SU-DHL-6 (cell line): ENCODE measurements at regions not wholly inside any gene's neighbourhood (a gene's known extent, or its start where the extent isn't known, plus 50 kb on each side); places are given as distances from the start of the nearest gene placed in this dataset.

Source experiments
- H2AFZ ChIP-seq: fragments of 200-600 bp; sonication (generic); 2 replicates; pipeline ENCODE4 v1.6.1; 2014; ENCODE audit warnings: low read depth, mild to moderate bottlenecking, moderate library complexity, mixed read lengths, antibody characterized with exemption, low read length; ENCODE audit not compliant: severe bottlenecking
- H3F3A ChIP-seq: fragments of 200-600 bp; shearing (Covaris generic); 2 replicates; pipeline ENCODE4 v1.6.0; 2016; ENCODE audit warnings: antibody characterized with exemption, mild to moderate bottlenecking; ENCODE audit not compliant: insufficient read depth
- H3K27ac ChIP-seq: fragments of 200-600 bp; sonication (generic); 2 replicates; pipeline ENCODE4 v1.5.1; 2016; ENCODE audit warnings: low read depth, mild to moderate bottlenecking, low read length, moderate library complexity, mixed read lengths
- H3K27me3 ChIP-seq: fragments of 200-600 bp; sonication (generic), shearing (Covaris generic); 2 replicates; pipeline ENCODE4 v1.6.0; 2014; ENCODE audit warnings: mild to moderate bottlenecking, low read length
- H3K36me3 ChIP-seq: fragments of 200-600 bp; sonication (generic); 2 replicates; pipeline ENCODE4 v1.6.1; 2014; ENCODE audit warnings: mild to moderate bottlenecking, low read length, mixed read lengths
- H3K4me2 ChIP-seq: fragments of 300-600, 200-600 bp; shearing (Covaris generic), sonication (generic); 2 replicates; pipeline ENCODE4 v1.6.0; 2014; ENCODE audit warnings: low read length, low read depth, mild to moderate bottlenecking; ENCODE audit not compliant: poor library complexity, severe bottlenecking
- H3K4me3 ChIP-seq: fragments of 200-600 bp; sonication (generic); 2 replicates; pipeline ENCODE4 v1.5.1; 2014; ENCODE audit warnings: antibody characterized with exemption, low read length, mild to moderate bottlenecking, mixed read lengths; ENCODE audit not compliant: insufficient read depth, poor library complexity, severe bottlenecking
- H3K79me2 ChIP-seq: fragments of 200-600 bp; sonication (generic); 2 replicates; pipeline ENCODE4 v1.6.1; 2014; ENCODE audit warnings: mild to moderate bottlenecking, low read length, moderate library complexity; ENCODE audit not compliant: insufficient read depth
- H3K9ac ChIP-seq: fragments of 200-600 bp; sonication (generic); 2 replicates; pipeline ENCODE4 v1.7.0; 2014; ENCODE audit warnings: mild to moderate bottlenecking, low read length
- H3K9me2 ChIP-seq: fragments of 200-600 bp; sonication (generic); replicated peaks from 2 replicates; pipeline ENCODE4 v1.6.1; 2014; ENCODE audit warnings: low read length; ENCODE audit not compliant: insufficient read depth
- H3K9me3 ChIP-seq: fragments of 200-600 bp; sonication (generic); 2 replicates; pipeline ENCODE4 v1.6.1; 2014; ENCODE audit warnings: low read length, mixed read lengths; ENCODE audit not compliant: insufficient read depth
- H4K20me1 ChIP-seq: fragments of 200-600 bp; sonication (generic); 2 replicates; pipeline ENCODE4 v1.6.1; 2014; ENCODE audit warnings: low read depth, mild to moderate bottlenecking, antibody characterized with exemption, low read length, moderate library complexity, mixed read lengths
- EZH2phosphoT487 ChIP-seq: fragments of 200-600 bp; sonication (generic), shearing (Covaris generic); conservative IDR thresholded peaks from 2 replicates; pipeline ENCODE4 v1.6.1; 2018; ENCODE audit warnings: mild to moderate bottlenecking, antibody characterized with exemption, low read length, moderate library complexity, mixed read lengths
- TF ChIP-seq, protein P1 (sequence below): fragments of 200-600 bp; sonication (generic); IDR thresholded peaks from one replicate; pipeline ENCODE4 v1.5.1; 2017; ENCODE audit warnings: antibody characterized with exemption, mild to moderate bottlenecking, low read length, moderate library complexity; ENCODE audit not compliant: insufficient read depth, poor library complexity, severe bottlenecking

DNA sequence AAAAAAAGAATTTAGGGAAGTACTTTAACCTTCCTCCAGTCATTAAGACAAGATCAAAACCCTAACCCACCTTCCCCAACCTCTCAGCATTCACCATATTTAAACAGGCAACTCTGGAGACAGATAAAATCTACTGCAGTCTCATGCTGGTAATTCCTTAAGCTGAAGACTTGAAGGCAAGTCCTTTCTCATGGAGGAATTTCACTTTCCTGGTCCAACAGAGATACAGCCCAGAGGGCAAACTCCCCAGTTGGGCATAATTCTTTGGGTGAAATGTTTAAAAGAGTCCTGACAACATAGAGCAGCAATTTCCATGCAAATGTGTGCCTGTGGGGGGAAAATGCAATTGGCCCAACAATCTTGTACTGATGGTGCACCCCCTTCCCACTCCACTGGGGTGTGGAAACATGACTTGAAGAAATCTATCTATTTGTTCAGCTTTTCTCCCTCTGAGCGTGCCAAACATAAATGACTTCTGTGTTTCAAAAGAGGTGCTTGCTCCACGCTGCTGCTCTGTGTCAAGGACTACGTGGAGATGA is 131.8 kb upstream of the HNRNPA3 start:
- no peak overlapping the region for H3K9ac ChIP-seq
- H3F3A ChIP-seq, result no peaks in the 10 kb centered on the region
- H3K9me3 ChIP-seq, result no peaks in the 10 kb centered on the region
- H3K27ac ChIP-seq, result no peak overlapping the region
- TF ChIP-seq EZH2phosphoT487, result no peak
- TF ChIP-seq, protein P1, sequence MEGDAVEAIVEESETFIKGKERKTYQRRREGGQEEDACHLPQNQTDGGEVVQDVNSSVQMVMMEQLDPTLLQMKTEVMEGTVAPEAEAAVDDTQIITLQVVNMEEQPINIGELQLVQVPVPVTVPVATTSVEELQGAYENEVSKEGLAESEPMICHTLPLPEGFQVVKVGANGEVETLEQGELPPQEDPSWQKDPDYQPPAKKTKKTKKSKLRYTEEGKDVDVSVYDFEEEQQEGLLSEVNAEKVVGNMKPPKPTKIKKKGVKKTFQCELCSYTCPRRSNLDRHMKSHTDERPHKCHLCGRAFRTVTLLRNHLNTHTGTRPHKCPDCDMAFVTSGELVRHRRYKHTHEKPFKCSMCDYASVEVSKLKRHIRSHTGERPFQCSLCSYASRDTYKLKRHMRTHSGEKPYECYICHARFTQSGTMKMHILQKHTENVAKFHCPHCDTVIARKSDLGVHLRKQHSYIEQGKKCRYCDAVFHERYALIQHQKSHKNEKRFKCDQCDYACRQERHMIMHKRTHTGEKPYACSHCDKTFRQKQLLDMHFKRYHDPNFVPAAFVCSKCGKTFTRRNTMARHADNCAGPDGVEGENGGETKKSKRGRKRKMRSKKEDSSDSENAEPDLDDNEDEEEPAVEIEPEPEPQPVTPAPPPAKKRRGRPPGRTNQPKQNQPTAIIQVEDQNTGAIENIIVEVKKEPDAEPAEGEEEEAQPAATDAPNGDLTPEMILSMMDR, result no peak
- H4K20me1 ChIP-seq, result no peaks in the 10 kb centered on the region
- no peaks in the 10 kb centered on the region for H3K9me2 ChIP-seq
- H2AFZ ChIP-seq, result no peak overlapping the region
- H3K4me2 ChIP-seq, result no peak overlapping the region
- H3K79me2 ChIP-seq, result no peaks in the 10 kb centered on the region
- H3K4me3 ChIP-seq, result no peak overlapping the region
- H3K27me3 ChIP-seq, result no peaks in the 10 kb centered on the region
- H3K36me3 ChIP-seq, result no peaks in the 10 kb centered on the region

GRCh38 chr2:177084607-177085006 is 128.0 kb upstream of the HNRNPA3 start:
- Histone ChIP-seq H3K4me3 (no peak overlapping the region), H3K36me3 (no peaks in the 10 kb centered on the region), H3K27me3 (no peaks in the 10 kb centered on the region), H3K79me2 (no peaks in the 10 kb centered on the region), H2AFZ (no peak overlapping the region), H3K9me3 (no peaks in the 10 kb centered on the region), H3K9ac (no peak overlapping the region), H4K20me1 (no peaks in the 10 kb centered on the region), H3F3A (no peaks in the 10 kb centered on the region), H3K4me2 (no peak overlapping the region), H3K9me2 (no peaks in the 10 kb centered on the region), H3K27ac (no peak overlapping the region)
- TF ChIP-seq EZH2phosphoT487, result no peak
- TF ChIP-seq, protein P1, result no peak

GRCh38 chr2:177088529-177088928 is 124.1 kb upstream of the HNRNPA3 start:
- no peaks in the 10 kb centered on the region for H3K9me3 ChIP-seq
- H3F3A ChIP-seq, result no peaks in the 10 kb centered on the region
- no peak overlapping the region for H3K4me3 ChIP-seq
- H3K4me2 ChIP-seq, result no peak overlapping the region
- no peak overlapping the region for H3K27ac ChIP-seq
- H3K9ac ChIP-seq, result no peak overlapping the region
- no peak overlapping the region for H2AFZ ChIP-seq
- H3K36me3 ChIP-seq, result no peaks in the 10 kb centered on the region
- H3K9me2 ChIP-seq, result no peaks in the 10 kb centered on the region
- H3K79me2 ChIP-seq, result no peaks in the 10 kb centered on the region
- H3K27me3 ChIP-seq, result no peaks in the 10 kb centered on the region
- TF ChIP-seq, protein P1, result no peak
- no peak for TF ChIP-seq EZH2phosphoT487
- H4K20me1 ChIP-seq, result no peaks in the 10 kb centered on the region

DNA sequence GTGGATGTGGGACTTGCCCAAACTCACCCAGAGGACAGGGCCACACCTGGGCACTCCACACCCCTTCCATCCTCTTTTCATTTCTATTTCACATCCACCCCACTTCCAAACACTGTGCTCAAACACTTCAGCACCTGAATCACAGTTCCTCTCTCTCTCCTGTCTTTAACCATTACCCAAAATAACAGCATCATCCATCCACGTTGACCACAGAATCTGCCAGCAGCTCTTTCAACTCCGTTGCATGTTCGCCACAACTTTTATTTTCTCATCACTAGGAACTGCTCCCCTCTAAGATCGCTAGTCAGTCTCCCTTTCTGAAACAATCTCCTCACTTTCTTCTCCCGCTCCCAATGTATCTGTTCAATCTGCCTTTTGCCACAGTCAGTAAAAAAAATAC is 121.6 kb upstream of the HNRNPA3 start:
- H3K4me2 ChIP-seq, result no peak overlapping the region
- no peak for TF ChIP-seq EZH2phosphoT487
- TF ChIP-seq, protein P1, result no peak
- no peaks in the 10 kb centered on the region for H3K79me2 ChIP-seq
- no peaks in the 10 kb centered on the region for H4K20me1 ChIP-seq
- H3K27ac ChIP-seq, result no peak overlapping the region
- no peak overlapping the region for H2AFZ ChIP-seq
- no peaks in the 10 kb centered on the region for H3F3A ChIP-seq
- no peaks in the 10 kb centered on the region for H3K36me3 ChIP-seq
- no peaks in the 10 kb centered on the region for H3K9me2 ChIP-seq
- H3K27me3 ChIP-seq, result no peaks in the 10 kb centered on the region
- no peak overlapping the region for H3K9ac ChIP-seq
- no peak overlapping the region for H3K4me3 ChIP-seq
- no peaks in the 10 kb centered on the region for H3K9me3 ChIP-seq
